GM12873 (cell line): ENCODE measurements at regions not wholly inside any gene's neighbourhood (a gene's known extent, or its start where the extent isn't known, plus 50 kb on each side); places are given as distances from the start of the nearest gene placed in this dataset.

Experiments used
- CTCF ChIP-seq: IDR thresholded peaks from 2 replicates; pipeline ENCODE4 v1.5.1; 2012; ENCODE audit warnings: low read depth, mild to moderate bottlenecking, moderate library complexity, low read length, control low read depth; ENCODE audit not compliant: insufficient read depth; ENCODE audit errors: missing control alignments

DNA sequence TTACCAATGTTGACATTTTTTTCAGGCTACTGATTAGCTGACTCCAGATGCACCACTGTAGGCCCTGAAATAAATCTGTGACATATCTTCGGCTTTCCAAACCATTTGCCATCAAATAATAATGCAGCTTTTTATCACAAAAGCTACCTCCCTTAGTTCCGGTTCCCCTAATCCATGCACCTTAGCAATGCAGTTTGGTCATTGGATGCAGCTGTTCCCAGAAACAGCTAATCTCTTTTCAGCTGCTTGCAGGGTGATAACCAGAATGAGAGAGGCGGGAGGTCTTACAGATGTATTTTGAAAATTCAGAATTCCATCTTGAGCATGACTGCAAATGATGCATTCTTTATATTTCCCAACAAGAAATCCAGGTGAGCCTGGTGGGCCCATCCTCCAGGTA lies 646.2 kb downstream of the SOX5 start:
- TF ChIP-seq CTCF = no peak

DNA sequence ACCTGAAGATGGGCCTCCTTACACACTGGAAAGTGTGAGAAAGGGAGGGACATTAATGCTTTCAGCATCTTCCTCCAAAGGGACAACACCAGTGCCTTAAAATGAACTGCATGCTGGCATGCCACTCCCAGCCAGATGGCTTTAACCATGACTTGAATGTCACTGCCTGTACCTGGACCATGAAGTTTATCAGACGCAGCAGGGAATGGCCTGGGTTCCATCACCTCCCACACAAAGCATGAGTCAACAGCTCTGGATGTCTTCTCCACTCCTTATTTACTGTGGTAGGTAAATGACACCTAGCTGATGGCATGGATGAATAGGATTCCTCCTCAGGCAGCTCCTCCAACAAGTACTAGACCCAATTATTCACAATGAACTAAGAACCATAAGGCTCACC lies 645.6 kb downstream of the SOX5 start:
- no peak for TF ChIP-seq CTCF

- no peak for TF ChIP-seq CTCF
Observed at GRCh38 chr12:23333938-23334337, 615.5 kb downstream of the SOX5 start.

DNA sequence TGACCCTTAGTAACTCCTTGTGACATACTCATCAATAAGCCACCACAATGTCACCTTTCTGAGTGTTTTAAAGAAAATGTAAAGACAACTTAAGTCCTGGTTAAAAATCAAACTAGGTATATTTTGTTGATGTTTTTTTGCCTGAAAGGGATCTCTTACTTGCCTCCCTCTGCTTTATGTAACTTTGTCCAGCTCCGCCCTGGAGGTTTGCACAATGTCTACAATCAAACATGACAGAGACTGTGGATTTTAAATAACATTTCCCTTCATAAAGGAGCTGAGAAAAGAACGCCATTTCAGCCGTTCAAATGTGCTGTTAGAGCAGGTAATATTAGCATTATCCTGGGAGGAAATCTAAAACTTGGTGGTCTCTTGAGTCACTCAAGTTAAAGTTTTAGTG lies 613.9 kb downstream of the SOX5 start:
- no peak for TF ChIP-seq CTCF

DNA sequence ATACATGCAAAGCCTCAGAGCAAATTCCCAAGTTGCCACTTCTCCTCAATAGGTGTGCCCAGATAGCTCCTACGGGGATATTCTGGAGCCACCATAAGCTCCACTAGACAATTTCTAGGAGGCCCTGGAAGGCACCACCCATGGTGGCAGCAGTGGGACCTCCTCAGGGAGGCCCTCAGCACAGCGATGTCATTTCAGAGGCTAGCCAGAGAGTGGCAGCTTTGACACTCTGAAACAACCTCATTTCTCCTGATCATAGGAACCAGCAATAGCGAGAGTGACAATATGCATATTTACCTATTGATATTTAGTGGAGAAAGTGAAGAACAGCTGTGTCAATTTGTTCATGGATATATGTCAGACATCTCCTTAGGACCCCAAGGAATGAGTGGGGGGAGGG lies 612.3 kb downstream of the SOX5 start:
- TF ChIP-seq CTCF = no peak

DNA sequence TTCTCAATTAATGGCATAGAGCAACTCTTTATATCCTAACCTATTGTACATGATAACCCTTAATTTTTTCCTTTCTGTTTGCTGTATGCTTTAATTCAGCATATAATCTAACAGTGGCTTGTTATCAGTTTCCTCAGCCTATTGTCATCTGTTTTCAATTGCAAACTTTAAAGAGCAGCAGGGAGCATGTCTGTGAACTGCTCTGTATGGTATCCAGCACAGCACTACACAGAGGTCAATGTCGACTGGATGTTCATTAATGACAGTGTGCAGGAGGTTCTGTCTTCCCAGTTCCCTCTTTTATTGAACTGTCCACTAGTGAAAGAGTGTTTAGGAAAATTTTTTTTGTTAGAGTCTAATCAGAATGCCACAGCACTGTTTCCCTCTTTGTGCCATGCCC lies 609.1 kb downstream of the SOX5 start:
- TF ChIP-seq CTCF = no peak

GRCh38 chr12:23342407-23342806 lies 607.1 kb downstream of the SOX5 start:
- TF ChIP-seq CTCF = no peak

DNA sequence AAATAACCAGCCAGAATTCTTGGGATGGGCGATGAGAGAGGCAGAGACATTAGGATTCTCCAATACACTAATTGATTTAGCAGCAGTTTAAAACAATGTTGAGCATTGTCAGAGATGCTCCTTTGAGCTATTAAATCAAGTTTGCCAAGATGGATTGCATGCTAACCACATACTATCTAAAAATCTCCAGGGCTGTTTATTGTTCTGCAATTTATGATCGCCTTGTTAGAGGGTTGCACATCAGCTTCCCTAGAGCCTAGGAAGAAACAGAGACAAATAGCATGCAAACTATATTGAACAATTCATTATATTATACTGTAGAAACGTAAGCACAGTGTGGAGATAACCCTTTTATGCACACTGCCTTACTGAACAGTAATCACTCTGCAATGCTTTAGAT lies 599.9 kb downstream of the SOX5 start:
- no peak for TF ChIP-seq CTCF
